AG04449 (cell line): ENCODE measurements at regions not wholly inside any gene's neighbourhood (a gene's known extent, or its start where the extent isn't known, plus 50 kb on each side); places are given as distances from the start of the nearest gene placed in this dataset.

Experiments used
- CTCF ChIA-PET: fragments of 350-600 bp; formaldehyde crosslinking; extraction: SDS; loops from one replicate; lab custom pipeline; 2021; ENCODE audit warnings: antibody characterized with exemption; lab: Yijun Ruan, JAX
- POLR2A ChIA-PET: fragments of 400-600, 350-600 bp; formaldehyde crosslinking; extraction: SDS; loops from one replicate; lab custom pipeline; 2020; ENCODE audit warnings: antibody characterized with exemption, inconsistent platforms; lab: Yijun Ruan, JAX
- DNase-seq: peaks from one replicate; pipeline ENCODE4 v3.0.0-alpha.2; 2010; ENCODE audit warnings: low read depth, low spot score
- H3K4me3 ChIP-seq: 2 replicates; pipeline ENCODE4 v1.5.1; 2011; ENCODE audit warnings: low read depth, mild to moderate bottlenecking, control low read depth, low read length
- CTCF ChIP-seq: IDR thresholded peaks from one replicate; pipeline ENCODE4 v1.5.1; 2011; ENCODE audit warnings: mild to moderate bottlenecking, moderate library complexity, low read length, control low read depth, inconsistent platforms; ENCODE audit not compliant: insufficient read depth; ENCODE audit errors: missing control alignments

DNA sequence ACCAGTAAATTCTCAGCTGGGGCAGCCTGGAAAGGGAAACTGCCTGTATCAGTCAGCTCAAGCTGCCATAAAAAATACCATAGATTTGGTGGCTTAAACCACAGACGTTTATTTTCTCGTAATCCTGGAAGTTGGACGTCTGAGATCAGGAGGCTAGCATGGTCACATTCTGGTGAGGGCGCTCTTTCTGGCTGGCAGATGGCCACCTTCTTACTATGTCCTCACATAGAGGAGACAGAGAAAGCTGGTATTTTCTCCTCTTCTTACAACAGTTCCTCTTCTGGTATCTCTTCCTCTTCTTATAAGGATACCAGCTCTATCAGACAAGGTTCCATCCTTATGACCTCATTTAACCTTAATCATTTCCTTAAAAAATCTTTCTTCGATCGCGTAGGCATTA, 50.5 kb upstream of the RFX3 start:
- ChIA-PET POLR2A (no interaction called here), CTCF (no interaction called here)
- TF ChIP-seq CTCF, result no peak
- no peak for DNase-seq
- H3K4me3 ChIP-seq, result no peak overlapping the region

DNA sequence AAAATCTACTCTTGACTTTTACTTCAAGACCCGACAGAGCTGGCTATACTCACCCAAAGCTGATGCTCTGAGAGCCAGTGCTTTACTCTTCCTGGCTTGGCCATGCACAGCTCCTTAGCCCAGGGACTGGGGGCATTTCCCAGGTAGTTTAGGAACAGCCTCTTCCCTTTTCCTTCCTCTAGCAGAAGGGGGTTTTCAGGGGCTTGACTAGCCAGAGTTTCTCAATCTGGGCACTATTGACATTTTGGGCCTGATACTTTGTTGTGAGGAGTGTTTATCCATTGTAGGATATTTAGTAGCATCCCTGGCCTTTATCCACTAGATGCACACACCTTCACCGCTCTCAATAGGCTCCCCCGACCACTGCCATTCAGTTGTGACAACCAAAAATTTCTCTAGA, 50.0 kb upstream of the RFX3 start:
- no peak for DNase-seq
- no peak for TF ChIP-seq CTCF
- H3K4me3 ChIP-seq, result no peak overlapping the region
- CTCF ChIA-PET, result no interaction called here
- POLR2A ChIA-PET, result no interaction called here
